Spinal cord (tissue), 9 donors: ENCODE measurements at regions not wholly inside any gene's neighbourhood (a gene's known extent, or its start where the extent isn't known, plus 50 kb on each side); places are given as distances from the start of the nearest gene placed in this dataset.

Experiments
- DNase-seq, 6 donors: peaks; one replicate each; pipeline versions ENCODE4 v3.0.0 to v3.0.0-alpha.2; 2013 to 2015; ENCODE audit warnings: low spot score in 6 of 6, low read depth in 4 of 6
- H3K27ac ChIP-seq: one replicate; pipeline ENCODE4 v1.5.1; 2013; ENCODE audit warnings: low read depth, low read length, control low read depth
- H3K27me3 ChIP-seq: one replicate; pipeline ENCODE4 v1.6.1; 2013; ENCODE audit warnings: low read length; ENCODE audit not compliant: control insufficient read depth, insufficient read depth
- H3K36me3 ChIP-seq: one replicate; pipeline ENCODE4 v1.6.1; 2013; ENCODE audit warnings: low read length; ENCODE audit not compliant: control insufficient read depth, insufficient read depth
- H3K4me1 ChIP-seq: one replicate; pipeline ENCODE4 v1.6.1; 2013; ENCODE audit warnings: low read length; ENCODE audit not compliant: control insufficient read depth, insufficient read depth
- H3K4me3 ChIP-seq: one replicate; pipeline ENCODE4 v1.5.1; 2013; ENCODE audit warnings: low read depth, low read length, control low read depth
- H3K9me3 ChIP-seq: one replicate; pipeline ENCODE4 v1.6.1; 2013; ENCODE audit warnings: low read length; ENCODE audit not compliant: control insufficient read depth, insufficient read depth
- WGBS: methylation state at CpG from one replicate; pipeline ENCODE4 v1.1.5; 2013; ENCODE audit warnings: missing lambda C conversion rate; ENCODE audit not compliant: insufficient coverage; 5-methylcytosine and 5-hydroxymethylcytosine counted together
- donor health status: healthy.

- no peaks in the 10 kb centered on the region for H3K36me3 ChIP-seq
- WGBS, result 67% methylated on average over 3 of the region's 3 CpGs
- no peak overlapping the region for H3K27ac ChIP-seq
- H3K4me1 ChIP-seq, result no peaks in the 10 kb centered on the region
- no peak overlapping the region for H3K4me3 ChIP-seq
- H3K27me3 ChIP-seq, result no peaks in the 10 kb centered on the region
- no peaks in the 10 kb centered on the region for H3K9me3 ChIP-seq
- no peak for DNase-seq
Observed at GRCh38 chrX:69321789-69322188, 156.5 kb upstream of the PJA1 start.

GRCh38 chrX:69321006-69321655 is 155.9 kb upstream of the PJA1 start:
- no peaks in the 10 kb centered on the region for H3K27me3 ChIP-seq
- no peaks in the 10 kb centered on the region for H3K36me3 ChIP-seq
- H3K4me3 ChIP-seq, result no peak overlapping the region
- H3K9me3 ChIP-seq, result no peaks in the 10 kb centered on the region
- H3K4me1 ChIP-seq, result no peaks in the 10 kb centered on the region
- DNase-seq, result no peak
- no peak overlapping the region for H3K27ac ChIP-seq
- 82% methylated on average over 3 of the region's 5 CpGs for WGBS

- WGBS, result 33% methylated on average over 1 of the region's 1 CpG
- peaks cover 3% of the 10 kb centered on the region for H3K4me1 ChIP-seq
- H3K4me3 ChIP-seq, result no peak overlapping the region
- no peaks in the 10 kb centered on the region for H3K9me3 ChIP-seq
- peaks cover 3% of the 10 kb centered on the region for H3K27me3 ChIP-seq
- DNase-seq, result no peak
- no peaks in the 10 kb centered on the region for H3K36me3 ChIP-seq
- no peak overlapping the region for H3K27ac ChIP-seq
Observed at GRCh38 chrX:69320116-69320515, 154.9 kb upstream of the PJA1 start.

GRCh38 chrX:69319376-69319775 is 154.1 kb upstream of the PJA1 start:
- peaks cover 11% of the 10 kb centered on the region for H3K4me1 ChIP-seq
- H3K4me3 ChIP-seq, result no peak overlapping the region
- H3K9me3 ChIP-seq, result no peaks in the 10 kb centered on the region
- DNase-seq, result no peak
- peaks cover 5% of the 10 kb centered on the region for H3K27me3 ChIP-seq
- H3K27ac ChIP-seq, result no peak overlapping the region
- no peaks in the 10 kb centered on the region for H3K36me3 ChIP-seq
- 65% methylated on average over 7 of the region's 7 CpGs for whole genome bisulfite sequencing

- peak in 1 of 6 donors; percentile 67 for DNase-seq
Observed at GRCh38 chrX:69318651-69319340, 153.5 kb upstream of the PJA1 start.

GRCh38 chrX:69317721-69318120 is 152.5 kb upstream of the PJA1 start:
- no peaks in the 10 kb centered on the region for H3K9me3 ChIP-seq
- peaks cover 8% of the 10 kb centered on the region for H3K27me3 ChIP-seq
- WGBS, result 24% methylated on average over 2 of the region's 2 CpGs
- no peaks in the 10 kb centered on the region for H3K36me3 ChIP-seq
- H3K4me1 ChIP-seq, result peaks cover 11% of the 10 kb centered on the region
- no peak for DNase-seq
- no peak overlapping the region for H3K4me3 ChIP-seq
- no peak overlapping the region for H3K27ac ChIP-seq

More at GRCh38 chrX:69318651-69319340, 153.5 kb upstream of the PJA1 start:
- Histone ChIP-seq H3K27ac (no peak overlapping the region), H3K27me3 (peaks cover 5% of the 10 kb centered on the region), H3K9me3 (no peaks in the 10 kb centered on the region), H3K36me3 (no peaks in the 10 kb centered on the region), H3K4me1 (peaks cover 11% of the 10 kb centered on the region), H3K4me3 (no peak overlapping the region)
- 73% methylated on average over 2 of the region's 5 CpGs for WGBS

- Histone ChIP-seq H3K9me3 (no peaks in the 10 kb centered on the region), H3K4me3 (no peak overlapping the region), H3K27ac (no peak overlapping the region), H3K4me1 (peaks cover 11% of the 10 kb centered on the region), H3K27me3 (peaks cover 8% of the 10 kb centered on the region), H3K36me3 (no peaks in the 10 kb centered on the region)
- 38% methylated on average over 10 of the region's 20 CpGs for WGBS
- peak in 1 of 6 donors; percentile 56 for DNase-seq
Observed at GRCh38 chrX:69314436-69315348, 149.4 kb upstream of the PJA1 start.

- Histone ChIP-seq H3K27me3 (peaks cover 8% of the 10 kb centered on the region), H3K4me1 (peaks cover 11% of the 10 kb centered on the region), H3K36me3 (no peaks in the 10 kb centered on the region), H3K9me3 (no peaks in the 10 kb centered on the region), H3K27ac (no peak overlapping the region), H3K4me3 (no peak overlapping the region)
- no peak for DNase-seq
- 40% methylated on average over 1 of the region's 6 CpGs for WGBS
Observed at GRCh38 chrX:69313617-69314290, 148.5 kb upstream of the PJA1 start.

- no peaks in the 10 kb centered on the region for H3K36me3 ChIP-seq
- H3K27ac ChIP-seq, result no peak overlapping the region
- WGBS, result 68% methylated on average over 7 of the region's 11 CpGs
- peaks cover 11% of the 10 kb centered on the region for H3K4me1 ChIP-seq
- no peak for DNase-seq
- H3K9me3 ChIP-seq, result no peaks in the 10 kb centered on the region
- H3K27me3 ChIP-seq, result peaks cover 10% of the 10 kb centered on the region
- H3K4me3 ChIP-seq, result no peak overlapping the region
Observed at GRCh38 chrX:69311936-69312670, 146.8 kb upstream of the PJA1 start.
